OCI-LY1 (cell line): ENCODE measurements at regions not wholly inside any gene's neighbourhood (a gene's known extent, or its start where the extent isn't known, plus 50 kb on each side); places are given as distances from the start of the nearest gene placed in this dataset.

Source experiments
- H2AFZ ChIP-seq: fragments of 200-600 bp; sonication (generic), shearing (Covaris generic); 2 replicates; pipeline ENCODE4 v1.6.0; 2014; ENCODE audit warnings: antibody characterized with exemption, mild to moderate bottlenecking, low read length
- H3F3A ChIP-seq: fragments of 200-600 bp; sonication (generic), shearing (Covaris generic); 2 replicates; pipeline ENCODE4 v1.6.0; 2014; ENCODE audit warnings: mild to moderate bottlenecking, antibody characterized with exemption, low read length, moderate library complexity; ENCODE audit not compliant: insufficient read depth
- H3K27ac ChIP-seq: fragments of 200-600 bp; sonication (generic); 2 replicates; pipeline ENCODE4 v1.5.1; 2014; ENCODE audit warnings: low read length, mixed run types, mild to moderate bottlenecking, low read depth; ENCODE audit not compliant: poor library complexity, severe bottlenecking
- H3K27me3 ChIP-seq: fragments of 200-600 bp; sonication (generic); 2 replicates; pipeline ENCODE4 v1.6.0; 2014; ENCODE audit warnings: antibody characterized with exemption, mild to moderate bottlenecking, low read length, moderate library complexity; ENCODE audit not compliant: insufficient read depth
- H3K36me3 ChIP-seq: fragments of 200-600 bp; sonication (generic); 2 replicates; pipeline ENCODE4 v1.6.1; 2014; ENCODE audit warnings: mild to moderate bottlenecking, antibody characterized with exemption, low read length, moderate library complexity, mixed read lengths; ENCODE audit not compliant: insufficient read depth
- H3K4me1 ChIP-seq: fragments of 200-600 bp; sonication (generic); 2 replicates; pipeline ENCODE4 v1.5.1; 2014; ENCODE audit warnings: mild to moderate bottlenecking, low read length, moderate library complexity; ENCODE audit not compliant: insufficient read depth, severe bottlenecking
- H3K4me2 ChIP-seq: fragments of 200-600 bp; sonication (generic), shearing (Covaris generic); 2 replicates; pipeline ENCODE4 v1.6.1; 2014; ENCODE audit warnings: low read length
- H3K4me3 ChIP-seq: fragments of 200-600 bp; sonication (generic); 2 replicates; pipeline ENCODE4 v1.5.1; 2014; ENCODE audit warnings: low read length, low read depth, mild to moderate bottlenecking, mixed read lengths; ENCODE audit not compliant: poor library complexity, severe bottlenecking
- H3K79me2 ChIP-seq: fragments of 200-600 bp; shearing (Covaris generic); 2 replicates; pipeline ENCODE4 v1.6.1; 2016; ENCODE audit warnings: mixed run types, low read length, mixed read lengths; ENCODE audit not compliant: insufficient read depth
- H3K9ac ChIP-seq: fragments of 200-600 bp; sonication (generic), shearing (Covaris generic); 2 replicates; pipeline ENCODE4 v1.6.1; 2014; ENCODE audit warnings: mild to moderate bottlenecking, low read length, mixed read lengths
- H3K9me2 ChIP-seq: fragments of 200-600 bp; sonication (generic), shearing (Covaris generic); 2 replicates; pipeline ENCODE4 v1.6.1; 2014; ENCODE audit warnings: low read depth, mild to moderate bottlenecking, low read length, mixed read lengths
- H3K9me3 ChIP-seq: fragments of 200-600 bp; shearing (Covaris generic); 2 replicates; pipeline ENCODE4 v1.6.1; 2014; ENCODE audit warnings: low read length, mixed read lengths
- H4K20me1 ChIP-seq: fragments of 200-600 bp; sonication (generic), shearing (Covaris generic); 2 replicates; pipeline ENCODE4 v1.6.0; 2016; ENCODE audit warnings: mild to moderate bottlenecking, low read length; ENCODE audit not compliant: insufficient read depth
- CTCF ChIP-seq: fragments of 200-600 bp; sonication (generic), shearing (Covaris generic); IDR thresholded peaks from 2 replicates; pipeline ENCODE4 v1.5.1; 2017; ENCODE audit warnings: mild to moderate bottlenecking, antibody characterized with exemption, low read length, moderate library complexity, mixed read lengths
- EZH2 ChIP-seq: fragments of 200-600 bp; sonication (generic), shearing (Covaris generic); IDR thresholded peaks from 2 replicates; pipeline ENCODE4 v1.8.0; 2017; ENCODE audit warnings: borderline replicate concordance, mixed run types, mild to moderate bottlenecking, antibody characterized with exemption, low read length, moderate library complexity, mixed read lengths

DNA sequence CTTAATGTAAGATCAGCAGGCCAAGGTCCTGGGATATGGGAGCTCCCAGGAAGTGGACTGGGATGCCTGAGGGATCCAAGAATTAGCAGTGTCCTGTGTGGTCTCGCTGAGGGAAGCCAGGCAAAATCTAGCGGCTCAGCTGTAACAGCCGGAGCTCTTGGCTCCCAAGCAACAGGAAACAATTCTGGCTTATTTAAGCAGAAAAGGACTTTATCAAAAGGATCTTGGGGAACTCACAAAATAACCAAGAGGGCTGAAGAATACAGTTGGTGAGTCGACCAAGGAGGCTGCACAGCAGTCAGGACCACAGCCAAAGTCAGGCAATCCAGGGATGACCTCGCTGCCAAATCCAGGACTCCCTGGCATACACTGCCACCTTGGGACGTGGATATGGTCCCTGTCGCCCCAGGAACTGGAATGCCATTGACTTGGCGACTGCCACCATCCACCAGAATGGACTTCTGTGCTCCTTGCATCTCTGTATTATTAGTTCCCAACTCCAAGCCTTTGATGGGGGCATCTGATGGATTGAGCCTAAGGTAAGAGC is 165.3 kb upstream of the BCOR start:
- Histone ChIP-seq H3K4me2 (no peak overlapping the region), H2AFZ (no peak overlapping the region), H3K36me3 (no peaks in the 10 kb centered on the region), H3K79me2 (no peaks in the 10 kb centered on the region), H3K9ac (no peak overlapping the region), H3K4me3 (no peak overlapping the region), H3K9me3 (no peaks in the 10 kb centered on the region), H3K27me3 (no peaks in the 10 kb centered on the region), H4K20me1 (no peaks in the 10 kb centered on the region), H3K27ac (no peak overlapping the region), H3F3A (no peaks in the 10 kb centered on the region), H3K4me1 (no peaks in the 10 kb centered on the region), H3K9me2 (no peaks in the 10 kb centered on the region)
- TF ChIP-seq CTCF: no peak
- no peak for TF ChIP-seq EZH2

DNA sequence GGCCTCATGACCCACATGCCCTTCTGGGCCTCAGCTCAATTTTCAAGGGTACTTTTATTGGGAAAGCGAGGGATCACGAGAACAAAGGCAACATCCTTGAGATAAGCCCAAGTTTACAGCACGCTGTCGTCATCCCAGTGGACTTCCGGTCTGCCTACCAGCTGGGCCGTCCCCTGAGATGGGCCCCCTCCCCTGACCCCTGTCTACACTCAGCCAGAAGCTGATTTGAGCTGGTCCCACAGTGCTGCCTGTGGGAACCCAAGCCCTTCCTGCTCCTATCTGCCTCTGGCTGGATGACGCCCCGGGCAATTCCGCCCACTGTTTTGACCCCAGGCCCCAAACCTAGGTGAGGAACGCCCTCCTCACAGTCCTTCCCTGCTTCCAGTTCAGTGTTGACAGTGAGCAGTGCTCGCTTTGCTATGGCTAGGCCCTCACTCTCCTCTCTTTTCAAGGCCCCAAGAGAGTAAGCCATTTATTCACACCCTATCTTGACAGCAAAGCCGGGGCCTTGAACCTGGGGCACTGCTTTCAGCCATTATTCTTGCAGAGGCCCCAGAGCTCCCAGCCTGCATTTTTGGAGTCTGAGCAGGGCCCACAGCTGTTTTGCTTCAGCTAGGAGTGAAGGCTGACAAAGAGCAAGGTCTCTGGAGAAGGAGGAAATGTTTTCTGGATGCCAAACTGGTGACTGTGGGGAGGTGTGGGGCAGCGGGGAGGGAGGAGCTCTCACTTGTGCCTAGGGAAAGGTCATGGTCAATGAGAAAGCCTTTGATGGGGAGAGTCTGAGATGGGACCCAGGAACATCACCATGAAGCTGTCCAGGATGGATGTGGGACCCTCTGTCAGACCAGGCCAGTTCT is 164.6 kb upstream of the BCOR start:
- Histone ChIP-seq H3K36me3 (no peaks in the 10 kb centered on the region), H2AFZ (no peak overlapping the region), H3K27ac (no peak overlapping the region), H3F3A (no peaks in the 10 kb centered on the region), H3K4me1 (no peaks in the 10 kb centered on the region), H4K20me1 (no peaks in the 10 kb centered on the region), H3K4me3 (no peak overlapping the region), H3K79me2 (no peaks in the 10 kb centered on the region), H3K9me2 (no peaks in the 10 kb centered on the region), H3K4me2 (no peak overlapping the region), H3K9me3 (no peaks in the 10 kb centered on the region), H3K27me3 (no peaks in the 10 kb centered on the region), H3K9ac (no peak overlapping the region)
- TF ChIP-seq CTCF: no peak
- TF ChIP-seq EZH2: no peak

DNA sequence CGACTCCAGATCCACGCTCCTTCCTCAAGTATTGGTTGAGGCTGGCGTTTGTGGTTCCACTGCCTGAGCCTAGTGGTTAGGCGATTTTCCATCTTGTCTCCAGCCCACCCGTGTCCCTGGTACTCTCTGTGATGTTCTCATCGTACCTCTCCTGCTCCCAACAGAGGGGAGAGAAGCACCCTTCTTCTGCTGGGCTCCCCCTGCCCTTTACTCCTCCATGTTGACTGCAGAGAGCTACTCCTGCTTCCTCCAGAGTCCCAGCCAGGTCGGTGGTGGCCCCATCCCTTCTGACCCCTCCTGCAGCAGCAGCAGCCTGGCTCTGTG is 164.0 kb upstream of the BCOR start:
- H3K4me2 ChIP-seq: no peak overlapping the region
- no peaks in the 10 kb centered on the region for H3K9me3 ChIP-seq
- H3K27ac ChIP-seq: no peak overlapping the region

More for the DNA sequence above, 164.0 kb upstream of the BCOR start:
- Histone ChIP-seq H3K36me3 (no peaks in the 10 kb centered on the region), H3K9me2 (no peaks in the 10 kb centered on the region), H3K9ac (no peak overlapping the region), H3F3A (no peaks in the 10 kb centered on the region), H3K27me3 (no peaks in the 10 kb centered on the region), H3K79me2 (no peaks in the 10 kb centered on the region), H3K4me1 (no peaks in the 10 kb centered on the region), H4K20me1 (no peaks in the 10 kb centered on the region), H2AFZ (no peak overlapping the region), H3K4me3 (no peak overlapping the region)
- TF ChIP-seq EZH2: no peak
- no peak for TF ChIP-seq CTCF
